HepG2 (cell line): ENCODE measurements at regions not wholly inside any gene's neighbourhood (a gene's known extent, or its start where the extent isn't known, plus 50 kb on each side); places are given as distances from the start of the nearest gene placed in this dataset.

Experiments
- EP300 ChIP-seq, 3 experiments: sonication (generic) in 1 of 3; formaldehyde crosslinking in 1 of 3; IDR thresholded peaks; 2 replicates each; pipeline versions ENCODE4 v1.5.1 to v1.6.1; 2011 to 2020; ENCODE audit warnings: low read depth in 2 of 3, low read length in 2 of 3, borderline replicate concordance in 1 of 3, improper control_type of control experiment in 1 of 3, mild to moderate bottlenecking in 1 of 3, missing genetic modification reagents in 1 of 3, moderate library complexity in 1 of 3
- NR2C2 ChIP-seq: sonication (generic); formaldehyde crosslinking; IDR thresholded peaks from 2 replicates; pipeline ENCODE4 v1.4.0; 2020; ENCODE audit warnings: missing genetic modification reagents, mild to moderate bottlenecking, moderate library complexity, borderline replicate concordance
- NR2F1 ChIP-seq, 2 experiments: fragments of 450-650 bp in 1 of 2; formaldehyde crosslinking in 1 of 2; IDR thresholded peaks; 2 replicates each; pipeline versions ENCODE4 v1.5.0 to v1.6.1; 2016 to 2020; ENCODE audit warnings: mild to moderate bottlenecking in 1 of 2, missing compliant biosample characterization in 1 of 2, missing genetic modification reagents in 1 of 2, moderate library complexity in 1 of 2
- POLR2A ChIP-seq, 2 experiments: IDR thresholded peaks; 2 replicates each; pipeline ENCODE4 v1.6.1; 2011; ENCODE audit warnings: low read depth in 2 of 2, low read length in 2 of 2, mild to moderate bottlenecking in 1 of 2, moderate library complexity in 1 of 2; ENCODE audit not compliant: insufficient read depth in 1 of 2
- PRPF4 ChIP-seq: fragments of 200-400 bp; formaldehyde crosslinking; IDR thresholded peaks from 2 replicates; pipeline ENCODE4 v1.6.1; 2016; ENCODE audit warnings: low read length, low read depth; ENCODE audit not compliant: poor library complexity, severe bottlenecking
- ZNF253 ChIP-seq: sonication (generic); formaldehyde crosslinking; IDR thresholded peaks from 2 replicates; pipeline ENCODE4 v1.8.0; 2022; ENCODE audit warnings: mild to moderate bottlenecking, missing genetic modification reagents, borderline replicate concordance
- ZNF367 ChIP-seq: sonication (generic); formaldehyde crosslinking; IDR thresholded peaks from 2 replicates; pipeline ENCODE4 v1.4.0; 2020; ENCODE audit warnings: missing genetic modification reagents, borderline replicate concordance
- ZNF777 ChIP-seq: sonication (generic); formaldehyde crosslinking; IDR thresholded peaks from 2 replicates; pipeline ENCODE4 v1.4.0; 2020; ENCODE audit warnings: missing genetic modification reagents
- TF ChIP-seq, protein P1 (sequence below): sonication (generic); formaldehyde crosslinking; IDR thresholded peaks from 2 replicates; pipeline ENCODE4 v1.8.1; 2023; ENCODE audit warnings: missing genetic modification reagents, inconsistent platforms, borderline replicate concordance

- TF ChIP-seq POLR2A (IDR thresholded peaks at IDR 0.05; ENCODE audit: insufficient read depth in 1 of 2, low read depth in 2 of 2, low read length in 2 of 2) (no peak), NR2C2 (CRISPR knock-in tag) (no peak), ZNF253 (no peak), NR2F1 (CRISPR knock-in tag; IDR thresholded peaks at IDR 0.05) (no peak), ZNF777 (CRISPR knock-in tag) (no peak), PRPF4 (no peak), ZNF367 (CRISPR knock-in tag) (no peak), EP300 (IDR thresholded peaks at IDR 0.05; ENCODE audit: low read depth in 2 of 2, low read length in 2 of 2) (no peak), EP300 (CRISPR knock-in tag; IDR thresholded peaks at IDR 0.05; ENCODE audit: borderline replicate concordance) (no peak)
- TF ChIP-seq, protein P1, sequence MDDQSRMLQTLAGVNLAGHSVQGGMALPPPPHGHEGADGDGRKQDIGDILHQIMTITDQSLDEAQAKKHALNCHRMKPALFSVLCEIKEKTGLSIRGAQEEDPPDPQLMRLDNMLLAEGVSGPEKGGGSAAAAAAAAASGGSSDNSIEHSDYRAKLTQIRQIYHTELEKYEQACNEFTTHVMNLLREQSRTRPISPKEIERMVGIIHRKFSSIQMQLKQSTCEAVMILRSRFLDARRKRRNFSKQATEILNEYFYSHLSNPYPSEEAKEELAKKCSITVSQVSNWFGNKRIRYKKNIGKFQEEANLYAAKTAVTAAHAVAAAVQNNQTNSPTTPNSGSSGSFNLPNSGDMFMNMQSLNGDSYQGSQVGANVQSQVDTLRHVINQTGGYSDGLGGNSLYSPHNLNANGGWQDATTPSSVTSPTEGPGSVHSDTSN (CRISPR knock-in tag), result no peak
Measured at GRCh38 chr17:68812876-68813584, 142.2 kb downstream of the ABCA8 start.
